IMR-90 (cell line): ENCODE measurements at regions not wholly inside any gene's neighbourhood (a gene's known extent, or its start where the extent isn't known, plus 50 kb on each side); places are given as distances from the start of the nearest gene placed in this dataset.

Source experiments
- ATAC-seq: fragments of 200-7000 bp; cut with Tn5 transposase; 2 replicates; pipeline ENCODE4 v1.9.1; 2020; ENCODE audit warnings: low read depth, mild to moderate bottlenecking, moderate library complexity
- BruUV-seq: library from RNA; stranded (reverse); fragments of 400-500 nt; replicated peaks from 2 replicates; lab custom pipeline; 2021; lab: Mats Ljungman, UMichigan
- CTCF ChIA-PET: fragments of 300-600 bp; formaldehyde crosslinking; extraction: SDS; loops from one replicate; lab custom pipeline; 2021; ENCODE audit warnings: antibody characterized with exemption; lab: Yijun Ruan, JAX
- POLR2A ChIA-PET: fragments of 300-600 bp; sonication (Branson Sonifier 250); formaldehyde crosslinking; loops from one replicate; lab custom pipeline; 2022; ENCODE audit warnings: antibody characterized with exemption; ENCODE audit not compliant: unreplicated experiment; lab: Charles Lee
- DNase-seq: peaks from one replicate; pipeline ENCODE4 v3.0.0; 2013
- H2AFZ ChIP-seq: replicated peaks from 2 replicates; pipeline ENCODE3; 2013; ENCODE audit warnings: low read length, mild to moderate bottlenecking; ENCODE audit not compliant: poor library complexity
- H2AK5ac ChIP-seq: 2 replicates; pipeline ENCODE4 v1.6.1; 2013; ENCODE audit warnings: low read depth, low read length, inconsistent platforms
- H2AK9ac ChIP-seq: replicated peaks from 2 replicates; pipeline ENCODE3; 2013; ENCODE audit warnings: mild to moderate bottlenecking, low read depth, low read length, moderate library complexity; ENCODE audit not compliant: poor library complexity
- H2BK120ac ChIP-seq: 2 replicates; pipeline ENCODE4 v1.6.1; 2013; ENCODE audit warnings: low read depth, low read length, inconsistent platforms
- H2BK15ac ChIP-seq: 3 replicates; pipeline ENCODE4 v1.6.1; 2013; ENCODE audit warnings: low read depth, low read length, inconsistent platforms
- H2BK20ac ChIP-seq: 2 replicates; pipeline ENCODE4 v1.6.1; 2013; ENCODE audit warnings: low read depth, mild to moderate bottlenecking, inconsistent platforms, low read length, moderate library complexity
- H2BK5ac ChIP-seq: 2 replicates; pipeline ENCODE4 v1.6.1; 2013; ENCODE audit warnings: mild to moderate bottlenecking, low read depth, low read length, inconsistent platforms; ENCODE audit not compliant: poor library complexity, severe bottlenecking
- H3K14ac ChIP-seq: replicated peaks from 2 replicates; pipeline ENCODE4 v1.6.1; 2013; ENCODE audit warnings: low read depth, low read length, inconsistent platforms
- H3K18ac ChIP-seq: 2 replicates; pipeline ENCODE4 v1.6.1; 2013; ENCODE audit warnings: low read depth, low read length, control low read depth
- H3K23ac ChIP-seq: 2 replicates; pipeline ENCODE4 v1.6.1; 2013; ENCODE audit warnings: low read depth, low read length, inconsistent platforms
- H3K27ac ChIP-seq: 2 replicates; pipeline ENCODE4 v1.5.1; 2013; ENCODE audit warnings: mild to moderate bottlenecking, control low read depth, low read length; ENCODE audit not compliant: insufficient read depth
- H3K27me3 ChIP-seq: 2 replicates; pipeline ENCODE4 v1.6.1; 2013; ENCODE audit warnings: low read length; ENCODE audit not compliant: control insufficient read depth, insufficient read depth
- H3K36me3 ChIP-seq: 2 replicates; pipeline ENCODE4 v1.6.1; 2013; ENCODE audit warnings: low read length, mixed read lengths; ENCODE audit not compliant: control insufficient read depth, insufficient read depth
- H3K4ac ChIP-seq: 2 replicates; pipeline ENCODE4 v1.6.1; 2013; ENCODE audit warnings: low read depth, low read length, inconsistent platforms
- H3K4me1 ChIP-seq: 2 replicates; pipeline ENCODE4 v1.6.1; 2013; ENCODE audit warnings: low read length, mixed read lengths; ENCODE audit not compliant: control insufficient read depth, insufficient read depth
- H3K4me2 ChIP-seq: 2 replicates; pipeline ENCODE4 v1.6.1; 2013; ENCODE audit warnings: low read depth, mild to moderate bottlenecking, control low read depth, low read length, moderate library complexity
- H3K4me3 ChIP-seq: 2 replicates; pipeline ENCODE4 v1.5.1; 2013; ENCODE audit warnings: low read depth, mild to moderate bottlenecking, control low read depth, low read length, moderate library complexity; ENCODE audit not compliant: insufficient read depth
- H3K56ac ChIP-seq: 2 replicates; pipeline ENCODE4 v1.6.1; 2013; ENCODE audit warnings: low read length, inconsistent platforms; ENCODE audit not compliant: insufficient read depth; ENCODE audit errors: extremely low read depth
- H3K79me1 ChIP-seq, 2 experiments: 2 replicates each; pipeline ENCODE4 v1.6.1; 2013; ENCODE audit warnings: low read length in 2 of 2, inconsistent platforms in 1 of 2, low read depth in 1 of 2
- H3K9ac ChIP-seq: 2 replicates; pipeline ENCODE4 v1.6.1; 2013; ENCODE audit warnings: low read depth, low read length, control low read depth
- H3K9me1 ChIP-seq: 2 replicates; pipeline ENCODE4 v1.6.1; 2013; ENCODE audit warnings: low read length, inconsistent platforms; ENCODE audit not compliant: insufficient read depth
- H3K9me3 ChIP-seq: 2 replicates; pipeline ENCODE4 v1.6.1; 2013; ENCODE audit warnings: low read length; ENCODE audit not compliant: control insufficient read depth, insufficient read depth
- H4K20me1 ChIP-seq: 2 replicates; pipeline ENCODE4 v1.6.1; 2013; ENCODE audit warnings: low read length, inconsistent platforms; ENCODE audit not compliant: insufficient read depth
- H4K5ac ChIP-seq: 2 replicates; pipeline ENCODE4 v1.6.1; 2013; ENCODE audit warnings: mild to moderate bottlenecking, low read depth, low read length, control low read depth
- H4K8ac ChIP-seq, 2 experiments: 2 replicates each; pipeline ENCODE4 v1.6.1; 2013; ENCODE audit warnings: low read depth in 2 of 2, low read length in 2 of 2, control low read depth in 1 of 2, inconsistent platforms in 1 of 2
- H4K91ac ChIP-seq: 2 replicates; pipeline ENCODE4 v1.6.1; 2013; ENCODE audit warnings: low read depth, low read length, inconsistent platforms; ENCODE audit not compliant: insufficient read depth
- BHLHE40 ChIP-seq: fragments of 150-350 bp; IDR thresholded peaks from 2 replicates; pipeline ENCODE4 v1.6.1; 2016; ENCODE audit warnings: mild to moderate bottlenecking, low read depth, low read length
- FOS ChIP-seq: fragments of 150-350 bp; IDR thresholded peaks from 2 replicates; pipeline ENCODE4 v1.6.1; 2016; ENCODE audit warnings: low read depth, low read length
- WGBS, 2 experiments: methylation state at CpG; one replicate each; pipeline versions ENCODE4 v1.1.5 to v1.1.7; 2013; ENCODE audit warnings: missing lambda C conversion rate in 2 of 2; ENCODE audit not compliant: insufficient read length in 1 of 2; ENCODE audit errors: extremely low coverage in 2 of 2; 5-methylcytosine and 5-hydroxymethylcytosine counted together
- dilution Hi-C: fragments of 300-500 bp; cut with HindIII; formaldehyde crosslinking; loops from one replicate; pipeline ENCODE4 v1.14.3; 2018; ENCODE audit warnings: low sequenced_read_pairs; ENCODE audit not compliant: unreplicated experiment
- in situ Hi-C: fragments of 300-500 bp; cut with MboI; formaldehyde crosslinking; loops from 3 replicates; pipeline ENCODE4 v1.14.3; 2019; ENCODE audit warnings: low sequenced_read_pairs, inconsistent platforms, mixed read lengths
- intact Hi-C: fragments of 100-400 bp; cut with micrococcal nuclease; formaldehyde crosslinking; loops from 2 replicates; pipeline ENCODE4 v1.10.0; 2022

DNA sequence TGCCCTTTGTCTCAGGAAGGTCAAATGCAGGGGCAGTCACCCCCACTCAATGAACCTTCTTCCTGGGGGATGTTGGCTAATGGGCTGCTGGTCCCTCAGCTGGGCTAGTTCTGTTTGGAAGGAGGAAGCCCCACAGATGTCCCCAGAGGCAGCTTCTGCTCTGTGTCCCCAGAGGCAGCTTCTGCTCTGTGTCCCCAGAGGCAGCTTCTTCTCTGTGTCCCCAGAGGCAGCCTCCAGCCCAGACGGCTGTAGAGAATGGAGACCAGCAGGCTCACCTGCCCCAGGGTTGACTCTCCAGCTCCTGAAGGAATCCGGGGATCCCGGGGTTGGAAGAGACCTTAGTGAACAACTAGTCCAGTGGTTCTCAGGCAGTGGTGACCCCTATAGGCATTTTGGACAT is 62.5 kb upstream of the LEP start:
- Histone ChIP-seq H2BK5ac (no peak overlapping the region), H3K4me3 (no peak overlapping the region), H3K36me3 (no peaks in the 10 kb centered on the region), H2AK5ac (no peak overlapping the region), H3K4me1 (no peaks in the 10 kb centered on the region), H4K91ac (no peak overlapping the region), H3K27me3 (peaks cover 66% of the 10 kb centered on the region), H3K23ac (no peak overlapping the region), H3K27ac (no peak overlapping the region), H3K9me3 (no peaks in the 10 kb centered on the region), H3K14ac (no peak overlapping the region), H3K9ac (no peak overlapping the region), H3K9me1 (no peaks in the 10 kb centered on the region), H2AK9ac (no peak overlapping the region), H2BK20ac (no peak overlapping the region), H3K79me1 (no peaks in the 10 kb centered on the region), H3K56ac (no peak overlapping the region), H3K4ac (no peak overlapping the region), H2BK15ac (no peak overlapping the region), H2AFZ (no peak overlapping the region), H3K18ac (no peak overlapping the region), H4K20me1 (no peaks in the 10 kb centered on the region), H2BK120ac (no peak overlapping the region), H3K4me2 (no peak overlapping the region), H4K8ac (no peak overlapping the region), H4K5ac (no peak overlapping the region)
- ChIA-PET CTCF (interaction anchor here (0.6 kb wide), 2 partner anchors 21 to 554 kb away, joined by 4 to 6 read pairs; no protein-coding TSS in a partner anchor), POLR2A (no interaction called here)
- intact Hi-C loops (no loop called here), dilution Hi-C loops (no loop called here), in situ Hi-C loops (no loop called here)
- no CpG with 5 or more reads among the region's 3 CpGs for WGBS, 2 experiments
- DNase-seq, result no peak
- ATAC-seq, result no peak
- TF ChIP-seq FOS (no peak), BHLHE40 (no peak)
- BruUV-seq, result no TSS peak
